Keratinocyte (primary cell): ENCODE measurements at regions not wholly inside any gene's neighbourhood (a gene's known extent, or its start where the extent isn't known, plus 50 kb on each side); places are given as distances from the start of the nearest gene placed in this dataset.
"Not testable (repeated sequence)": the region's sequence is repeated elsewhere in the genome, so short reads cannot be mapped to it uniquely, and the experiment has no call there.

Experiments
- CTCF ChIP-seq, 3 experiments: IDR thresholded peaks in 1 of 3; conservative IDR thresholded peaks in 1 of 3; optimal IDR thresholded peaks in 1 of 3; 2 replicates in 2 of 3; 3 replicates in 1 of 3; pipeline versions ENCODE3 to v1.5.1; 2011; ENCODE audit warnings: low read length in 3 of 3, mild to moderate bottlenecking in 3 of 3, moderate library complexity in 2 of 3, control low read depth in 1 of 3, inconsistent platforms in 1 of 3; ENCODE audit not compliant: insufficient read depth in 2 of 3; ENCODE audit errors: extremely low read depth in 1 of 3
- EZH2 ChIP-seq: IDR thresholded peaks from one replicate; pipeline ENCODE4 v1.6.1; 2012; ENCODE audit warnings: inconsistent platforms, mild to moderate bottlenecking, low read length, moderate library complexity

GRCh38 chr5:82437565-82437964 is 159.4 kb upstream of the RPS23 start:
- TF ChIP-seq CTCF (optimal IDR thresholded peaks at IDR 0.05 in 1 of 3, IDR thresholded peaks at IDR 0.05 in 1 of 3, conservative IDR thresholded peaks at IDR 0.05 in 1 of 3; ENCODE audit: extremely low read depth in 1 of 3, insufficient read depth in 2 of 3, low read length in 3 of 3); EZH2: not testable (repeated sequence)
